Kidney tubule cell (primary cell): ENCODE measurements at regions not wholly inside any gene's neighbourhood (a gene's known extent, or its start where the extent isn't known, plus 50 kb on each side); places are given as distances from the start of the nearest gene placed in this dataset.
A peak's percentile ranks its signal among the peaks of the same experiment; 100 is the strongest.
"Not testable (repeated sequence)": the region's sequence is repeated elsewhere in the genome, so short reads cannot be mapped to it uniquely, and the experiment has no call there.

Source experiments
- DNase-seq: peaks from one replicate; pipeline ENCODE4 v3.0.0-alpha.2; 2018; ENCODE audit warnings: low spot score

GRCh38 chr6:131336596-131336995 lies 201.3 kb downstream of the AKAP7 start:
- no peak for DNase-seq

GRCh38 chr6:131346896-131347295 lies 211.6 kb downstream of the AKAP7 start:
- DNase-seq, result not testable (repeated sequence)

DNA sequence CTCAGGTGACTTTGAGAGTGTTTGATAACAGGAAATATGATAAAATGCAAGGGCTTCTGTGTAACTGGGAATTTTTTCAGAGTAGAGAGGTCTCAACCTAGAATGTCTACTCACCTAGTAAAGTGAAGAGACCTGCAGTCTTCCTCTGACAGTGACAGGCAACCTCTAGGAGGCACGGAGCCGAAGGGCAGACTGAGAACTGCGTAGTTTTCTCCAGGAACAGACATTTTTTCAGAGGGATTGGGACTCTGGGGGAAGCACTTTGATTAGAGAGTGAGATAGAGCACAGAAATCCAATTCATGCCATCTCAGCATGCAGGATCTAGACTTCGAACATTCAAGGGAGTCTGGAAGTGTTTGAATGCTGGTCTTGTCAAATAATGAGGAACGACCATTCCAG lies 213.3 kb downstream of the AKAP7 start:
- DNase-seq, result no peak

DNA sequence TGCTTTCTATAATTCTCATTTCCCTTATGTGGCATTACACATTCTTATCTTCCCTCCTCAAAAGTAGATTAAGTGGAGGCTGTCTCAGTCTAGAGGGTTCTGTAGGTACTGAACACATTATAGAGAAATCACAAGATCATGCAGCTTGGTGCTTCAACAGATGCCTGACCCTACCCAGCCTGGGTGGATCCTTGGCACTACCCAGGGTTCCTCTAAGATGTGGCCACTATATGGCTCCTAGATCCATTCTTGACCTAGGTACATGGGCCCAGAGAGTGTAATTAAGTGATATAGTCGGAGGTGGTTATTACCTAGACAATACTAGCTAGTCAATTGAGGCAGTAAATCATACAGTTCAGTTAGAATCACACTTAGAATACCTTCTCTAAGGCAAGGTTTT lies 213.9 kb downstream of the AKAP7 start:
- no peak for DNase-seq

GRCh38 chr6:131353106-131353505 lies 217.8 kb downstream of the AKAP7 start:
- DNase-seq, result no peak

DNA sequence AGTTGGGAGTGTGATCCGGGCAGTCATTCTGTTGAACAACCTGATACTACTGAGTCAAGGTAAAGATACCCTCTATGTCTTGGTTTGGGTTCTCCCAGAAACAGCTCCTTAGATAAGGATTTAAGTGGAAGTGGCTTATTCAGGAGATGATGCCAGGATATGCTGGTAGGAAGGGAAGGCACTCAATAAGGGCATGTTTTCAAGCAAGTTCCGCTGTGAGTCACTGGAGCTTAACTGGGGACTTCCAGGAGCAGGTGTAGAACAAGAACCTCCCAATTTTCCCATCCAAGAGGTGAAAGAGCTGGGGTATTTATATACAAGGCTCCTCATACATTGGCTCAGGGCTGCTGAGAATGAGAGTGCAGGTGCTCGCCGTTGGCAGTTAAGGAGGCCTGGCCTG lies 218.6 kb downstream of the AKAP7 start:
- peak; percentile 9 for DNase-seq

GRCh38 chr6:131354356-131354755 lies 218.7 kb upstream of the ARG1 start:
- no peak for DNase-seq

- DNase-seq, result no peak
Measured at GRCh38 chr6:131356161-131356560, 216.9 kb upstream of the ARG1 start.

GRCh38 chr6:131357501-131357900 lies 215.5 kb upstream of the ARG1 start:
- DNase-seq, result no peak

DNA sequence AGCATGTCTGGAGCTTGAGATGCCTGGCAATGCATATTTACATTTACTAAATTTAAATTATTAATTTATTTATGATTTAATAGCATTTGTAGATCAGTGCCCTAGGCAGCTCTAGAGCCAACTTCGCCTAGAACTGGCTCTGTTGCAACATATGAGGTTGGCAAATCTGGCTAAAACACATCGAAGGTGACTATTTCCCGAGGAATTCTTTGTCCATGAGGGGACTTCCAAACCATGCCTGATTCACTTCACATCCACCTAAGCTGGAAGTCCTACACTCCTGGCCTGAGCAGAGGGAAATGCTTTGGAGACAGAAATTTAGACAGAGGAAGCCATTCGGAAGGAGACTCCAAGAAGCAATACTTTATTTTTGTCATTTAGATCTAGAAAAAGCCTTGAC lies 211.0 kb upstream of the ARG1 start:
- DNase-seq, result peak; percentile 86

GRCh38 chr6:131362696-131363095 lies 210.3 kb upstream of the ARG1 start:
- DNase-seq, result no peak

GRCh38 chr6:131363947-131364834 lies 208.8 kb upstream of the ARG1 start:
- peak; percentile 13 for DNase-seq

GRCh38 chr6:131366223-131366622 lies 206.8 kb upstream of the ARG1 start:
- no peak for DNase-seq

- DNase-seq, result no peak
Measured at GRCh38 chr6:131367206-131367873, 205.7 kb upstream of the ARG1 start.

GRCh38 chr6:131368198-131368911 lies 204.7 kb upstream of the ARG1 start:
- peak; percentile 24 for DNase-seq

DNA sequence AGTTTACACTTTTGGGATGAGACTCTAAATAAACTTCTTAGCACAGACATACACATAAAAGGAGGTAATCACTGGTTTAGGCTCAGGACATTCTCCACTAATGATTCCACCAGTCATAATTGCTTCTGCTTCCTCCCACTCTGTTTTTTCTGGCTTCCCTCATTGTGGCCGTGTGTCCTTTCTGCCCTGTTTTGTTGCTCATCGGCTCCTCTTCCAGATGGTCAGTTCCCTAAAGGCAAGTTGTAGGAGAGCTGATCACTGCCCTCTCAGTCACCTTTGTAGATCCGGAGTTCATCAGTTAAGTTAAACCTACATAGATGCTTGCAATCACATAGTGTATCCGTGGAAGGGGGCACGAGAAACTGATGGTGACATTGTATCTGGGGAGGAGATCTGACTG lies 200.5 kb upstream of the ARG1 start:
- DNase-seq, result no peak

- no peak for DNase-seq
Measured at GRCh38 chr6:131377112-131377705, 195.8 kb upstream of the ARG1 start.

- DNase-seq, result no peak
Measured at GRCh38 chr6:131378874-131379273, 194.2 kb upstream of the ARG1 start.

- peak; percentile 35 for DNase-seq
Measured at GRCh38 chr6:131379948-131380347, 193.1 kb upstream of the ARG1 start.

DNA sequence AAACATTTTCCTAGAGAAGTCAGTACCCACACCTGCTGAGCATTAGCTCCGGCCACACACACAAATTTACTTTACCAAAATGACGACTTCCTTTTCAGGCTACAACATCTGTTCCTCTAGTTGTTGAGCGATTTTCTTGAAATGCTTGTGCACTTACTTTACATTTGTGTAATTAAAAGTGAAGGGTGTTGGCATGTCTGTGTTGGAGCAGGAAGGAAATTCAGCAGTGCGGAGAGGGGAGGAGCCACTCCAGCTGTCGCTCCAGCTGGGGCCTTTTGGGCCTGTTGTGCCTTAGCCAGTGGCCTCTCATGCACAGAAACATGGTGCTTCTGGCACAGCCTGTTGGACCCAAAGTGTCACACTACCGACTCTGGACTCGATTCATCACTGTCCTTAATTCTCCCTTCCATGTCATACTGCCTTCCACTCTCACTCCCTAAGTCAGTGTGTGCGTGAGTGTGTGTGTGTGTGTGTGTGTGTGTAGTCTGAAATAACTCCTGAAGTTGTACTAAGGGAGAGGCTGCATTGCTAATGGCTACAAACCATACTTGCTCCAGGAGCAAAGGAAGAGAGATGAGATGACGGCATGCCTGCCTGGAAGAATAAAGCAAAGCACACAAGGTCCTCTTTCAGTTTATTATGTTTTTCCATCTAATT lies 191.8 kb upstream of the ARG1 start:
- no peak for DNase-seq

GRCh38 chr6:131381709-131382093 lies 191.3 kb upstream of the ARG1 start:
- DNase-seq, result no peak

DNA sequence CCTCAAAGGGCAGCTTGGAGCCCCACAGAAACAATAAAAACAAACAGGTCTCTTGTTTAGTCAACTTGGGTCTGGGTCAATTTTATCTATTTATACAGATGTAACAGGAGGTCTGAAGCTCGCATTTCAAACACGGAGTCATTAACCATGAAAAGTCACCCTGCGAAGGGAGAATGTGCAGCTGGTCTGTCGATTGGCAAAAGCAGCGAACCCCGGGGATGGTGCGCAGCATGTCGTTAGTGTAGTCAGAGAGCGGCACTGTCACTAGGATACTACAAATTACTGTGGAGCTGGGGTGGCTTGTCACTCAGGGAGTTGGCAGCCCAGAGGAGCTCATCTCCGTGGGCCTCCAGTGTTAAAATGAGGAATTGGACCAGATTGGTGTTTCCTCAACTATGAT lies 190.4 kb upstream of the ARG1 start:
- no peak for DNase-seq
